HCT116 (cell line): ENCODE measurements at regions not wholly inside any gene's neighbourhood (a gene's known extent, or its start where the extent isn't known, plus 50 kb on each side); places are given as distances from the start of the nearest gene placed in this dataset.

Experiments used
- ATAC-seq: fragments of 200-7000 bp; cut with Tn5 transposase; 2 replicates; pipeline ENCODE4 v1.9.1; 2020; ENCODE audit warnings: mild to moderate bottlenecking, moderate library complexity
- BruUV-seq: library from RNA; stranded (reverse); fragments of 400-500 nt; replicated peaks from 2 replicates; lab custom pipeline; 2021; lab: Mats Ljungman, UMichigan
- CTCF ChIA-PET: fragments of 300-600 bp; sonication (Branson Sonifier 250); formaldehyde crosslinking; loops from one replicate; lab custom pipeline; 2021; ENCODE audit warnings: antibody characterized with exemption; lab: Charles Lee
- POLR2A ChIA-PET: fragments of 300-600, 350-600 bp; sonication (Branson Sonifier 250); formaldehyde crosslinking; loops from one replicate; lab custom pipeline; 2021; ENCODE audit warnings: antibody characterized with exemption; lab: Charles Lee
- RAD21 ChIA-PET, 2 experiments: fragments of 300-600 bp; sonication (Branson Sonifier 250); formaldehyde crosslinking; loops; one replicate each; lab custom pipeline; 2023; ENCODE audit warnings: low total read pairs in 2 of 2; ENCODE audit not compliant: uncharacterized antibody in 2 of 2, unreplicated experiment in 2 of 2, low non-redundant PET in 1 of 2; lab: Charles Lee
- DNase-seq: peaks from one replicate; pipeline ENCODE4 v3.0.0-alpha.2; 2010; ENCODE audit warnings: low read depth, low spot score
- H2AFZ ChIP-seq: fragments of 200-600 bp; shearing (Covaris generic), sonication (generic); 2 replicates; pipeline ENCODE4 v1.6.1; 2017; ENCODE audit warnings: low read depth, mixed run types, mixed read lengths, antibody characterized with exemption, low read length; ENCODE audit not compliant: poor library complexity, severe bottlenecking
- H3K27ac ChIP-seq: 2 replicates; pipeline ENCODE4 v1.5.1; 2012; ENCODE audit warnings: low read depth, low read length
- H3K27me3 ChIP-seq: fragments of 200-600 bp; sonication (generic); 2 replicates; pipeline ENCODE4 v1.6.1; 2016; ENCODE audit warnings: mixed run types, low read length, mixed read lengths; ENCODE audit not compliant: insufficient read depth
- H3K36me3 ChIP-seq, 2 experiments: fragments of 200-500 bp in 1 of 2; fragments of 200-600 bp in 1 of 2; sonication (Bioruptor generic) in 1 of 2; sonication (generic) in 1 of 2; 2 replicates each; pipeline versions ENCODE4 v1.5.1 to v1.6.1; 2014 to 2016; ENCODE audit warnings: low read length in 2 of 2, inconsistent platforms in 1 of 2, mixed read lengths in 1 of 2, mixed run types in 1 of 2; ENCODE audit not compliant: insufficient read depth in 2 of 2, control insufficient read depth in 1 of 2
- H3K4me1 ChIP-seq, 2 experiments: fragments of 200-600 bp in 1 of 2; sonication (generic) in 1 of 2; 2 replicates each; pipeline versions ENCODE4 v1.5.1 to v1.6.1; 2012 to 2017; ENCODE audit warnings: low read length in 2 of 2, inconsistent platforms in 1 of 2, mild to moderate bottlenecking in 1 of 2, mixed read lengths in 1 of 2, mixed run types in 1 of 2, moderate library complexity in 1 of 2; ENCODE audit not compliant: insufficient read depth in 2 of 2, control insufficient read depth in 1 of 2
- H3K4me2 ChIP-seq: fragments of 200-600 bp; sonication (generic); 2 replicates; pipeline ENCODE4 v1.6.1; 2017; ENCODE audit warnings: mixed run types, low read length, mixed read lengths
- H3K4me3 ChIP-seq, 2 experiments: fragments of 200-600 bp in 1 of 2; sonication (generic) in 1 of 2; replicated peaks in 1 of 2; 2 replicates each; pipeline ENCODE4 v1.5.1; 2011 to 2016; ENCODE audit warnings: low read length in 2 of 2, control low read depth in 1 of 2, low read depth in 1 of 2, mild to moderate bottlenecking in 1 of 2, mixed read lengths in 1 of 2, mixed run types in 1 of 2
- H3K79me2 ChIP-seq: fragments of 200-600 bp; sonication (generic); 2 replicates; pipeline ENCODE4 v1.6.1; 2017; ENCODE audit warnings: mild to moderate bottlenecking, mixed run types, low read length, moderate library complexity, mixed read lengths; ENCODE audit not compliant: insufficient read depth
- H3K9ac ChIP-seq: fragments of 200-600 bp; sonication (generic); 2 replicates; pipeline ENCODE4 v1.6.1; 2016; ENCODE audit warnings: low read length, mixed read lengths
- H3K9me2 ChIP-seq: fragments of 200-600 bp; sonication (generic), shearing (Covaris generic); 2 replicates; pipeline ENCODE4 v1.6.1; 2017; ENCODE audit warnings: mixed run types, mild to moderate bottlenecking, moderate library complexity; ENCODE audit not compliant: insufficient read depth
- H3K9me3 ChIP-seq, 2 experiments: fragments of 200-500 bp in 1 of 2; fragments of 200-600 bp in 1 of 2; sonication (Bioruptor generic) in 1 of 2; sonication (generic) in 1 of 2; 2 replicates each; pipeline ENCODE4 v1.6.1; 2014 to 2017; ENCODE audit warnings: low read length in 2 of 2, mixed read lengths in 2 of 2, inconsistent platforms in 1 of 2, low read depth in 1 of 2, mild to moderate bottlenecking in 1 of 2, mixed run types in 1 of 2, moderate library complexity in 1 of 2; ENCODE audit not compliant: control insufficient read depth in 1 of 2, insufficient read depth in 1 of 2
- H4K20me1 ChIP-seq: fragments of 200-600 bp; sonication (generic), shearing (Covaris generic); 2 replicates; pipeline ENCODE4 v1.6.1; 2017; ENCODE audit warnings: mixed run types, mild to moderate bottlenecking, moderate library complexity; ENCODE audit not compliant: insufficient read depth
- CEBPB ChIP-seq: IDR thresholded peaks from 2 replicates; pipeline ENCODE4 v1.6.1; 2012; ENCODE audit warnings: low read depth
- EGR1 ChIP-seq: IDR thresholded peaks from 2 replicates; pipeline ENCODE4 v1.6.1; 2012; ENCODE audit warnings: low read depth
- EZH2 ChIP-seq: fragments of 200-600 bp; sonication (generic); IDR thresholded peaks from 2 replicates; pipeline ENCODE4 v1.6.1; 2017; ENCODE audit warnings: antibody characterized with exemption, mixed run types
- FOSL1 ChIP-seq: IDR thresholded peaks from 2 replicates; pipeline ENCODE4 v1.6.1; 2012; ENCODE audit warnings: low read depth
- POLR2A ChIP-seq: IDR thresholded peaks from 2 replicates; pipeline ENCODE4 v1.7.0; 2011; ENCODE audit warnings: borderline replicate concordance; ENCODE audit not compliant: insufficient read depth, insufficient read length; ENCODE audit errors: extremely low read depth
- RAD21 ChIP-seq: IDR thresholded peaks from 2 replicates; pipeline ENCODE4 v1.6.1; 2012; ENCODE audit warnings: low read depth, mild to moderate bottlenecking
- SIN3A ChIP-seq: IDR thresholded peaks from 2 replicates; pipeline ENCODE4 v1.6.1; 2012; ENCODE audit warnings: low read depth
- SRF ChIP-seq: IDR thresholded peaks from 2 replicates; pipeline ENCODE4 v1.6.1; 2012; ENCODE audit warnings: low read depth
- TCF7L2 ChIP-seq: IDR thresholded peaks from 2 replicates; pipeline ENCODE4 v1.7.0; 2011; ENCODE audit warnings: borderline replicate concordance, inconsistent platforms; ENCODE audit not compliant: insufficient read depth, insufficient read length; ENCODE audit errors: extremely low read depth
- ZNF274 ChIP-seq: fragments of 200-500 bp; sonication (Bioruptor generic); IDR thresholded peaks from 2 replicates; pipeline ENCODE4 v1.6.1; 2014; ENCODE audit warnings: mild to moderate bottlenecking, low read depth, low read length, inconsistent platforms
- intact Hi-C: fragments of 100-400 bp; cut with micrococcal nuclease; formaldehyde crosslinking; loops from 2 replicates; pipeline ENCODE4 v1.10.0; 2022
- TF ChIP-seq, protein P1 (sequence below): IDR thresholded peaks from 2 replicates; pipeline ENCODE4 v1.6.1; 2012
- TF ChIP-seq, protein P2 (sequence below), 3 experiments: fragments of 200-600 bp in 1 of 3; sonication (generic) in 1 of 3; IDR thresholded peaks in 2 of 3; conservative IDR thresholded peaks in 1 of 3; 2 replicates each; pipeline ENCODE4 v1.5.1; 2012 to 2017; ENCODE audit warnings: low read depth in 2 of 3, low read length in 2 of 3, antibody characterized with exemption in 1 of 3, borderline replicate concordance in 1 of 3, control low read depth in 1 of 3, mild to moderate bottlenecking in 1 of 3, mixed read lengths in 1 of 3, mixed run types in 1 of 3, moderate library complexity in 1 of 3; ENCODE audit not compliant: insufficient read depth in 1 of 3
- TF ChIP-seq, protein P3 (sequence below): IDR thresholded peaks from 2 replicates; pipeline ENCODE4 v1.6.1; 2012; ENCODE audit warnings: low read depth

DNA sequence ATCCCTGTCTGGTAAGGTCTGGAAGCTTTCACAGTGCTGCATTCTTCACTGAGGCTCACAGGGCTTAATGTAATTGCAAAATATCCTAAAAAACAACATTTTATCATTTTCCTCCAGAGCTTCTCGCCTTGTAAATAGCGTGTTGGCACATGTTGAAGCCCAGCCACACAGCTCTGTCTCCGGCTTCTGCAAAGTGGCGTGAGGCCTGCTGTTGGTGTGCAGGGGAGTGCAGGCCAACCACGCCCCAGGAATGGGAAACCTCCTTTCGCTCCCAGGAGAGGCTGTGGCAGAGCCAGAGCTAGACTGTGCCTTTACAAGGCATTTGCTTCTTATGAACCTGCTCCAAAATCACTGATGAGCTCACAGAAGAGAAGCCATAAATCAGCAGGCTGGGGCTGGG is 248.2 kb upstream of the MAF start:
- Histone ChIP-seq H3K9me3 (peaks cover 26 to 53% of the 10 kb centered on the region in 2 experiments; a peak in 2 of 4 replicates), H2AFZ (no peak overlapping the region), H3K9ac (no peak overlapping the region), H4K20me1 (no peaks in the 10 kb centered on the region), H3K36me3 (no peaks in the 10 kb centered on the region), H3K27me3 (no peaks in the 10 kb centered on the region), H3K27ac (no peak overlapping the region), H3K4me1 (no peaks in the 10 kb centered on the region), H3K4me3 (no peak overlapping the region), H3K79me2 (no peaks in the 10 kb centered on the region)
- ChIA-PET POLR2A (no interaction called here), RAD21 (no interaction called here), CTCF (no interaction called here)
- intact Hi-C loops = no loop called here
- DNase-seq = no peak
- no TSS peak for BruUV-seq
- no peak for TF ChIP-seq FOSL1
- TF ChIP-seq, protein P1, sequence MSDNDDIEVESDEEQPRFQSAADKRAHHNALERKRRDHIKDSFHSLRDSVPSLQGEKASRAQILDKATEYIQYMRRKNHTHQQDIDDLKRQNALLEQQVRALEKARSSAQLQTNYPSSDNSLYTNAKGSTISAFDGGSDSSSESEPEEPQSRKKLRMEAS = no peak
- no peak for TF ChIP-seq TCF7L2
- TF ChIP-seq, protein P2, sequence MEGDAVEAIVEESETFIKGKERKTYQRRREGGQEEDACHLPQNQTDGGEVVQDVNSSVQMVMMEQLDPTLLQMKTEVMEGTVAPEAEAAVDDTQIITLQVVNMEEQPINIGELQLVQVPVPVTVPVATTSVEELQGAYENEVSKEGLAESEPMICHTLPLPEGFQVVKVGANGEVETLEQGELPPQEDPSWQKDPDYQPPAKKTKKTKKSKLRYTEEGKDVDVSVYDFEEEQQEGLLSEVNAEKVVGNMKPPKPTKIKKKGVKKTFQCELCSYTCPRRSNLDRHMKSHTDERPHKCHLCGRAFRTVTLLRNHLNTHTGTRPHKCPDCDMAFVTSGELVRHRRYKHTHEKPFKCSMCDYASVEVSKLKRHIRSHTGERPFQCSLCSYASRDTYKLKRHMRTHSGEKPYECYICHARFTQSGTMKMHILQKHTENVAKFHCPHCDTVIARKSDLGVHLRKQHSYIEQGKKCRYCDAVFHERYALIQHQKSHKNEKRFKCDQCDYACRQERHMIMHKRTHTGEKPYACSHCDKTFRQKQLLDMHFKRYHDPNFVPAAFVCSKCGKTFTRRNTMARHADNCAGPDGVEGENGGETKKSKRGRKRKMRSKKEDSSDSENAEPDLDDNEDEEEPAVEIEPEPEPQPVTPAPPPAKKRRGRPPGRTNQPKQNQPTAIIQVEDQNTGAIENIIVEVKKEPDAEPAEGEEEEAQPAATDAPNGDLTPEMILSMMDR (IDR thresholded peaks at IDR 0.05 in 2 of 3, conservative IDR thresholded peaks at IDR 0.05 in 1 of 3; ENCODE audit: borderline replicate concordance in 1 of 3, insufficient read depth in 1 of 3, low read depth in 2 of 3, low read length in 2 of 3) = no peak
- TF ChIP-seq, all 23 proteins: peak for 0
- Histone ChIP-seq H3K4me2 (no peak overlapping the region), H3K9me2 (no peaks in the 10 kb centered on the region)
- ATAC-seq = no peak

DNA sequence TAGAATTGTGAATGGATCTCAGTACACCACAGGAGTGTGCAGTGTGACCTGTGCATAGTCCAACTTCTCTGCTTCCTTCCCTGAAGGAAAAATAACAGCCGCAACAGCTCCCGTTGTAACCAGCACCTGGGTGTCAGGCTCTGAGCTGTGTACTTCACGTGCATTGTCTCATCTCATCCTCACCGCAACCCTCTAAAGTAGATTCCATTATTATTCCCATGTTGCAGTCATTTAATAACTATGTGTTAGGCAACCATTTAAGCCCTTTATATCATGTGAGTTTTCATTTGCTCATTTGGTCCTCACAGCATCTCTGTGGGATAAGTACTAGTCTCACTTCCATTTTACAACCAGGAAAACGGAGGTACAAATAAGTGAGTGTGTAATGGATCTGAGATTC is 247.0 kb upstream of the MAF start:
- ChIA-PET CTCF (no interaction called here), POLR2A (no interaction called here), RAD21 (no interaction called here)
- no TSS peak for BruUV-seq
- DNase-seq (no peak), ATAC-seq (no peak)
- Histone ChIP-seq H4K20me1 (no peaks in the 10 kb centered on the region), H3K36me3 (no peaks in the 10 kb centered on the region), H3K9me2 (no peaks in the 10 kb centered on the region), H3K4me1 (no peaks in the 10 kb centered on the region), H3K9ac (no peak overlapping the region), H3K9me3 (peaks cover 29 to 59% of the 10 kb centered on the region in 2 experiments; a peak in 2 of 4 replicates), H3K27ac (no peak overlapping the region), H3K27me3 (no peaks in the 10 kb centered on the region), H3K4me3 (no peak overlapping the region), H2AFZ (no peak overlapping the region), H3K4me2 (no peak overlapping the region), H3K79me2 (no peaks in the 10 kb centered on the region)
- no peak for TF ChIP-seq SRF
- TF ChIP-seq, protein P3, sequence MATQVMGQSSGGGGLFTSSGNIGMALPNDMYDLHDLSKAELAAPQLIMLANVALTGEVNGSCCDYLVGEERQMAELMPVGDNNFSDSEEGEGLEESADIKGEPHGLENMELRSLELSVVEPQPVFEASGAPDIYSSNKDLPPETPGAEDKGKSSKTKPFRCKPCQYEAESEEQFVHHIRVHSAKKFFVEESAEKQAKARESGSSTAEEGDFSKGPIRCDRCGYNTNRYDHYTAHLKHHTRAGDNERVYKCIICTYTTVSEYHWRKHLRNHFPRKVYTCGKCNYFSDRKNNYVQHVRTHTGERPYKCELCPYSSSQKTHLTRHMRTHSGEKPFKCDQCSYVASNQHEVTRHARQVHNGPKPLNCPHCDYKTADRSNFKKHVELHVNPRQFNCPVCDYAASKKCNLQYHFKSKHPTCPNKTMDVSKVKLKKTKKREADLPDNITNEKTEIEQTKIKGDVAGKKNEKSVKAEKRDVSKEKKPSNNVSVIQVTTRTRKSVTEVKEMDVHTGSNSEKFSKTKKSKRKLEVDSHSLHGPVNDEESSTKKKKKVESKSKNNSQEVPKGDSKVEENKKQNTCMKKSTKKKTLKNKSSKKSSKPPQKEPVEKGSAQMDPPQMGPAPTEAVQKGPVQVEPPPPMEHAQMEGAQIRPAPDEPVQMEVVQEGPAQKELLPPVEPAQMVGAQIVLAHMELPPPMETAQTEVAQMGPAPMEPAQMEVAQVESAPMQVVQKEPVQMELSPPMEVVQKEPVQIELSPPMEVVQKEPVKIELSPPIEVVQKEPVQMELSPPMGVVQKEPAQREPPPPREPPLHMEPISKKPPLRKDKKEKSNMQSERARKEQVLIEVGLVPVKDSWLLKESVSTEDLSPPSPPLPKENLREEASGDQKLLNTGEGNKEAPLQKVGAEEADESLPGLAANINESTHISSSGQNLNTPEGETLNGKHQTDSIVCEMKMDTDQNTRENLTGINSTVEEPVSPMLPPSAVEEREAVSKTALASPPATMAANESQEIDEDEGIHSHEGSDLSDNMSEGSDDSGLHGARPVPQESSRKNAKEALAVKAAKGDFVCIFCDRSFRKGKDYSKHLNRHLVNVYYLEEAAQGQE = no peak
- no peak for TF ChIP-seq CEBPB
- no peak for TF ChIP-seq EGR1
- no peak for TF ChIP-seq ZNF274
- TF ChIP-seq, protein P2 (IDR thresholded peaks at IDR 0.05 in 2 of 3, conservative IDR thresholded peaks at IDR 0.05 in 1 of 3; ENCODE audit: borderline replicate concordance in 1 of 3, insufficient read depth in 1 of 3, low read depth in 2 of 3, low read length in 2 of 3) = no peak
- no peak for TF ChIP-seq EZH2
- TF ChIP-seq POLR2A = no peak
- TF ChIP-seq SIN3A = no peak
- TF ChIP-seq RAD21 = no peak
- intact Hi-C loops = no loop called here
